HCT116 (cell line): ENCODE measurements at regions not wholly inside any gene's neighbourhood (a gene's known extent, or its start where the extent isn't known, plus 50 kb on each side); places are given as distances from the start of the nearest gene placed in this dataset.

ENCODE experiments used
- ATAC-seq: fragments of 200-7000 bp; cut with Tn5 transposase; 2 replicates; pipeline ENCODE4 v1.9.1; 2020; ENCODE audit warnings: mild to moderate bottlenecking, moderate library complexity
- BruUV-seq: library from RNA; stranded (reverse); fragments of 400-500 nt; replicated peaks from 2 replicates; lab custom pipeline; 2021; lab: Mats Ljungman, UMichigan
- CTCF ChIA-PET: fragments of 300-600 bp; sonication (Branson Sonifier 250); formaldehyde crosslinking; loops from one replicate; lab custom pipeline; 2021; ENCODE audit warnings: antibody characterized with exemption; lab: Charles Lee
- POLR2A ChIA-PET: fragments of 300-600, 350-600 bp; sonication (Branson Sonifier 250); formaldehyde crosslinking; loops from one replicate; lab custom pipeline; 2021; ENCODE audit warnings: antibody characterized with exemption; lab: Charles Lee
- RAD21 ChIA-PET, 2 experiments: fragments of 300-600 bp; sonication (Branson Sonifier 250); formaldehyde crosslinking; loops; one replicate each; lab custom pipeline; 2023; ENCODE audit warnings: low total read pairs in 2 of 2; ENCODE audit not compliant: uncharacterized antibody in 2 of 2, unreplicated experiment in 2 of 2, low non-redundant PET in 1 of 2; lab: Charles Lee
- DNase-seq: peaks from one replicate; pipeline ENCODE4 v3.0.0-alpha.2; 2010; ENCODE audit warnings: low read depth, low spot score
- H2AFZ ChIP-seq: fragments of 200-600 bp; shearing (Covaris generic), sonication (generic); 2 replicates; pipeline ENCODE4 v1.6.1; 2017; ENCODE audit warnings: low read depth, mixed run types, mixed read lengths, antibody characterized with exemption, low read length; ENCODE audit not compliant: poor library complexity, severe bottlenecking
- H3K27ac ChIP-seq: 2 replicates; pipeline ENCODE4 v1.5.1; 2012; ENCODE audit warnings: low read depth, low read length
- H3K27me3 ChIP-seq: fragments of 200-600 bp; sonication (generic); 2 replicates; pipeline ENCODE4 v1.6.1; 2016; ENCODE audit warnings: mixed run types, low read length, mixed read lengths; ENCODE audit not compliant: insufficient read depth
- H3K36me3 ChIP-seq, 2 experiments: fragments of 200-500 bp in 1 of 2; fragments of 200-600 bp in 1 of 2; sonication (Bioruptor generic) in 1 of 2; sonication (generic) in 1 of 2; 2 replicates each; pipeline versions ENCODE4 v1.5.1 to v1.6.1; 2014 to 2016; ENCODE audit warnings: low read length in 2 of 2, inconsistent platforms in 1 of 2, mixed read lengths in 1 of 2, mixed run types in 1 of 2; ENCODE audit not compliant: insufficient read depth in 2 of 2, control insufficient read depth in 1 of 2
- H3K4me1 ChIP-seq, 2 experiments: fragments of 200-600 bp in 1 of 2; sonication (generic) in 1 of 2; 2 replicates each; pipeline versions ENCODE4 v1.5.1 to v1.6.1; 2012 to 2017; ENCODE audit warnings: low read length in 2 of 2, inconsistent platforms in 1 of 2, mild to moderate bottlenecking in 1 of 2, mixed read lengths in 1 of 2, mixed run types in 1 of 2, moderate library complexity in 1 of 2; ENCODE audit not compliant: insufficient read depth in 2 of 2, control insufficient read depth in 1 of 2
- H3K4me2 ChIP-seq: fragments of 200-600 bp; sonication (generic); 2 replicates; pipeline ENCODE4 v1.6.1; 2017; ENCODE audit warnings: mixed run types, low read length, mixed read lengths
- H3K4me3 ChIP-seq, 2 experiments: fragments of 200-600 bp in 1 of 2; sonication (generic) in 1 of 2; replicated peaks in 1 of 2; 2 replicates each; pipeline ENCODE4 v1.5.1; 2011 to 2016; ENCODE audit warnings: low read length in 2 of 2, control low read depth in 1 of 2, low read depth in 1 of 2, mild to moderate bottlenecking in 1 of 2, mixed read lengths in 1 of 2, mixed run types in 1 of 2
- H3K79me2 ChIP-seq: fragments of 200-600 bp; sonication (generic); 2 replicates; pipeline ENCODE4 v1.6.1; 2017; ENCODE audit warnings: mild to moderate bottlenecking, mixed run types, low read length, moderate library complexity, mixed read lengths; ENCODE audit not compliant: insufficient read depth
- H3K9ac ChIP-seq: fragments of 200-600 bp; sonication (generic); 2 replicates; pipeline ENCODE4 v1.6.1; 2016; ENCODE audit warnings: low read length, mixed read lengths
- H3K9me2 ChIP-seq: fragments of 200-600 bp; sonication (generic), shearing (Covaris generic); 2 replicates; pipeline ENCODE4 v1.6.1; 2017; ENCODE audit warnings: mixed run types, mild to moderate bottlenecking, moderate library complexity; ENCODE audit not compliant: insufficient read depth
- H3K9me3 ChIP-seq, 2 experiments: fragments of 200-500 bp in 1 of 2; fragments of 200-600 bp in 1 of 2; sonication (Bioruptor generic) in 1 of 2; sonication (generic) in 1 of 2; 2 replicates each; pipeline ENCODE4 v1.6.1; 2014 to 2017; ENCODE audit warnings: low read length in 2 of 2, mixed read lengths in 2 of 2, inconsistent platforms in 1 of 2, low read depth in 1 of 2, mild to moderate bottlenecking in 1 of 2, mixed run types in 1 of 2, moderate library complexity in 1 of 2; ENCODE audit not compliant: control insufficient read depth in 1 of 2, insufficient read depth in 1 of 2
- H4K20me1 ChIP-seq: fragments of 200-600 bp; sonication (generic), shearing (Covaris generic); 2 replicates; pipeline ENCODE4 v1.6.1; 2017; ENCODE audit warnings: mixed run types, mild to moderate bottlenecking, moderate library complexity; ENCODE audit not compliant: insufficient read depth
- EGR1 ChIP-seq: IDR thresholded peaks from 2 replicates; pipeline ENCODE4 v1.6.1; 2012; ENCODE audit warnings: low read depth
- ELF1 ChIP-seq: IDR thresholded peaks from 2 replicates; pipeline ENCODE4 v1.6.1; 2012; ENCODE audit warnings: low read depth, borderline replicate concordance
- EZH2phosphoT487 ChIP-seq: fragments of 200-600 bp; IDR thresholded peaks from 2 replicates; pipeline ENCODE4 v1.6.1; 2018; ENCODE audit warnings: antibody characterized with exemption, borderline replicate concordance
- FOSL1 ChIP-seq: IDR thresholded peaks from 2 replicates; pipeline ENCODE4 v1.6.1; 2012; ENCODE audit warnings: low read depth
- YY1 ChIP-seq: IDR thresholded peaks from 2 replicates; pipeline ENCODE4 v1.6.1; 2011; ENCODE audit warnings: low read length, low read depth, moderate library complexity, mild to moderate bottlenecking; ENCODE audit not compliant: insufficient replicate concordance; ENCODE audit errors: extremely low read depth
- ZFX ChIP-seq: fragments of 450-650 bp; IDR thresholded peaks from 2 replicates; pipeline ENCODE4 v1.6.1; 2017
- intact Hi-C: fragments of 100-400 bp; cut with micrococcal nuclease; formaldehyde crosslinking; loops from 2 replicates; pipeline ENCODE4 v1.10.0; 2022
- TF ChIP-seq, protein P1 (sequence below): IDR thresholded peaks from 2 replicates; pipeline ENCODE4 v1.6.1; 2012
- TF ChIP-seq, protein P2 (sequence below), 3 experiments: fragments of 200-600 bp in 1 of 3; sonication (generic) in 1 of 3; IDR thresholded peaks in 2 of 3; conservative IDR thresholded peaks in 1 of 3; 2 replicates each; pipeline ENCODE4 v1.5.1; 2012 to 2017; ENCODE audit warnings: low read depth in 2 of 3, low read length in 2 of 3, antibody characterized with exemption in 1 of 3, borderline replicate concordance in 1 of 3, control low read depth in 1 of 3, mild to moderate bottlenecking in 1 of 3, mixed read lengths in 1 of 3, mixed run types in 1 of 3, moderate library complexity in 1 of 3; ENCODE audit not compliant: insufficient read depth in 1 of 3
- TF ChIP-seq, protein P3 (sequence below): IDR thresholded peaks from 2 replicates; pipeline ENCODE4 v1.6.1; 2012; ENCODE audit warnings: low read depth
- TF ChIP-seq, protein P4 (sequence below): IDR thresholded peaks from 2 replicates; pipeline ENCODE4 v1.6.1; 2011; ENCODE audit warnings: mild to moderate bottlenecking, low read length, moderate library complexity; ENCODE audit not compliant: insufficient replicate concordance; ENCODE audit errors: extremely low read depth

DNA sequence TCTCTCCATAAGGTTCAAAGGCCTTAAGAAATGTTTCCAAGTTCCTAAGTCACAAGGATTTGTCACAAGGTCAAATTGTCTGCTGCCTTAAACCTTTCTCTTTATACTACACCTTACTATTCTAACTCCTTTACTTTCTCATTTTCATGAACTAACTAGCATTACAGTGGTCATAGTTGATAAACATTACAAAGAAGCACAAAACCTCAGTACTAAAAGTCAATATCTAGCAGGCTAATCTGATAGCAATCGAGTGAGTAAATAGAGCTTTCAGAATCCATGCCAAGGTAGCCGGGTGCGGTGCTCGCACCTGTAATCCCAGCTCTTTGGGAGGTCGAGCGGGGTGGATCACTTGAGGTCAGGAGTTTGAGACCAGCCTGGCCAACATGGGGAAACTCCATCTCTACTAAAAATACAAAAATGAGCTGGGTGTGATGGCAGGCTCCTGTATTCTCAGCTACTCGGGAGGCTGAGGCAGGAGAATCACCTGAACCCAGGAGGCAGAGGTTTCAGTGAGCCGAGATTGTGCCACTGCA is 510.0 kb downstream of the GBA3 start:
- no TSS peak for BruUV-seq
- CTCF ChIA-PET = no interaction called here
- no peak for DNase-seq

More for the DNA sequence above, 510.0 kb downstream of the GBA3 start:
- Histone ChIP-seq H3K9me3 (peaks cover 0 to 9% of the 10 kb centered on the region in 2 experiments; a peak in 2 of 4 replicates), H3K36me3 (no peaks in the 10 kb centered on the region), H3K27me3 (no peaks in the 10 kb centered on the region), H3K4me2 (no peak overlapping the region), H3K4me3 (no peak overlapping the region), H4K20me1 (no peaks in the 10 kb centered on the region), H2AFZ (no peak overlapping the region), H3K4me1 (no peaks in the 10 kb centered on the region), H3K79me2 (no peaks in the 10 kb centered on the region), H3K9me2 (no peaks in the 10 kb centered on the region), H3K27ac (no peak overlapping the region), H3K9ac (no peak overlapping the region)
- no peak for TF ChIP-seq YY1
- TF ChIP-seq FOSL1 = no peak
- TF ChIP-seq, protein P1, sequence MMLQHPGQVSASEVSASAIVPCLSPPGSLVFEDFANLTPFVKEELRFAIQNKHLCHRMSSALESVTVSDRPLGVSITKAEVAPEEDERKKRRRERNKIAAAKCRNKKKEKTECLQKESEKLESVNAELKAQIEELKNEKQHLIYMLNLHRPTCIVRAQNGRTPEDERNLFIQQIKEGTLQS = no peak
- TF ChIP-seq EZH2phosphoT487 = no peak
- no peak for TF ChIP-seq ZFX
- TF ChIP-seq, protein P2, sequence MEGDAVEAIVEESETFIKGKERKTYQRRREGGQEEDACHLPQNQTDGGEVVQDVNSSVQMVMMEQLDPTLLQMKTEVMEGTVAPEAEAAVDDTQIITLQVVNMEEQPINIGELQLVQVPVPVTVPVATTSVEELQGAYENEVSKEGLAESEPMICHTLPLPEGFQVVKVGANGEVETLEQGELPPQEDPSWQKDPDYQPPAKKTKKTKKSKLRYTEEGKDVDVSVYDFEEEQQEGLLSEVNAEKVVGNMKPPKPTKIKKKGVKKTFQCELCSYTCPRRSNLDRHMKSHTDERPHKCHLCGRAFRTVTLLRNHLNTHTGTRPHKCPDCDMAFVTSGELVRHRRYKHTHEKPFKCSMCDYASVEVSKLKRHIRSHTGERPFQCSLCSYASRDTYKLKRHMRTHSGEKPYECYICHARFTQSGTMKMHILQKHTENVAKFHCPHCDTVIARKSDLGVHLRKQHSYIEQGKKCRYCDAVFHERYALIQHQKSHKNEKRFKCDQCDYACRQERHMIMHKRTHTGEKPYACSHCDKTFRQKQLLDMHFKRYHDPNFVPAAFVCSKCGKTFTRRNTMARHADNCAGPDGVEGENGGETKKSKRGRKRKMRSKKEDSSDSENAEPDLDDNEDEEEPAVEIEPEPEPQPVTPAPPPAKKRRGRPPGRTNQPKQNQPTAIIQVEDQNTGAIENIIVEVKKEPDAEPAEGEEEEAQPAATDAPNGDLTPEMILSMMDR (IDR thresholded peaks at IDR 0.05 in 2 of 3, conservative IDR thresholded peaks at IDR 0.05 in 1 of 3; ENCODE audit: borderline replicate concordance in 1 of 3, insufficient read depth in 1 of 3, low read depth in 2 of 3, low read length in 2 of 3) = no peak
- TF ChIP-seq, protein P3, sequence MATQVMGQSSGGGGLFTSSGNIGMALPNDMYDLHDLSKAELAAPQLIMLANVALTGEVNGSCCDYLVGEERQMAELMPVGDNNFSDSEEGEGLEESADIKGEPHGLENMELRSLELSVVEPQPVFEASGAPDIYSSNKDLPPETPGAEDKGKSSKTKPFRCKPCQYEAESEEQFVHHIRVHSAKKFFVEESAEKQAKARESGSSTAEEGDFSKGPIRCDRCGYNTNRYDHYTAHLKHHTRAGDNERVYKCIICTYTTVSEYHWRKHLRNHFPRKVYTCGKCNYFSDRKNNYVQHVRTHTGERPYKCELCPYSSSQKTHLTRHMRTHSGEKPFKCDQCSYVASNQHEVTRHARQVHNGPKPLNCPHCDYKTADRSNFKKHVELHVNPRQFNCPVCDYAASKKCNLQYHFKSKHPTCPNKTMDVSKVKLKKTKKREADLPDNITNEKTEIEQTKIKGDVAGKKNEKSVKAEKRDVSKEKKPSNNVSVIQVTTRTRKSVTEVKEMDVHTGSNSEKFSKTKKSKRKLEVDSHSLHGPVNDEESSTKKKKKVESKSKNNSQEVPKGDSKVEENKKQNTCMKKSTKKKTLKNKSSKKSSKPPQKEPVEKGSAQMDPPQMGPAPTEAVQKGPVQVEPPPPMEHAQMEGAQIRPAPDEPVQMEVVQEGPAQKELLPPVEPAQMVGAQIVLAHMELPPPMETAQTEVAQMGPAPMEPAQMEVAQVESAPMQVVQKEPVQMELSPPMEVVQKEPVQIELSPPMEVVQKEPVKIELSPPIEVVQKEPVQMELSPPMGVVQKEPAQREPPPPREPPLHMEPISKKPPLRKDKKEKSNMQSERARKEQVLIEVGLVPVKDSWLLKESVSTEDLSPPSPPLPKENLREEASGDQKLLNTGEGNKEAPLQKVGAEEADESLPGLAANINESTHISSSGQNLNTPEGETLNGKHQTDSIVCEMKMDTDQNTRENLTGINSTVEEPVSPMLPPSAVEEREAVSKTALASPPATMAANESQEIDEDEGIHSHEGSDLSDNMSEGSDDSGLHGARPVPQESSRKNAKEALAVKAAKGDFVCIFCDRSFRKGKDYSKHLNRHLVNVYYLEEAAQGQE = no peak
- no peak for TF ChIP-seq ELF1
- TF ChIP-seq, protein P4, sequence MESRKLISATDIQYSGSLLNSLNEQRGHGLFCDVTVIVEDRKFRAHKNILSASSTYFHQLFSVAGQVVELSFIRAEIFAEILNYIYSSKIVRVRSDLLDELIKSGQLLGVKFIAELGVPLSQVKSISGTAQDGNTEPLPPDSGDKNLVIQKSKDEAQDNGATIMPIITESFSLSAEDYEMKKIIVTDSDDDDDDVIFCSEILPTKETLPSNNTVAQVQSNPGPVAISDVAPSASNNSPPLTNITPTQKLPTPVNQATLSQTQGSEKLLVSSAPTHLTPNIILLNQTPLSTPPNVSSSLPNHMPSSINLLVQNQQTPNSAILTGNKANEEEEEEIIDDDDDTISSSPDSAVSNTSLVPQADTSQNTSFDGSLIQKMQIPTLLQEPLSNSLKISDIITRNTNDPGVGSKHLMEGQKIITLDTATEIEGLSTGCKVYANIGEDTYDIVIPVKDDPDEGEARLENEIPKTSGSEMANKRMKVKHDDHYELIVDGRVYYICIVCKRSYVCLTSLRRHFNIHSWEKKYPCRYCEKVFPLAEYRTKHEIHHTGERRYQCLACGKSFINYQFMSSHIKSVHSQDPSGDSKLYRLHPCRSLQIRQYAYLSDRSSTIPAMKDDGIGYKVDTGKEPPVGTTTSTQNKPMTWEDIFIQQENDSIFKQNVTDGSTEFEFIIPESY = no peak
- TF ChIP-seq EGR1 = no peak
- RAD21 ChIA-PET = no interaction called here
- no peak for ATAC-seq
- POLR2A ChIA-PET = no interaction called here
- intact Hi-C loops = no loop called here
